GM21447 (cell line): ENCODE measurements at regions not wholly inside any gene's neighbourhood (a gene's known extent, or its start where the extent isn't known, plus 50 kb on each side); places are given as distances from the start of the nearest gene placed in this dataset.
"Not testable (repeated sequence)": the region's sequence is repeated elsewhere in the genome, so short reads cannot be mapped to it uniquely, and the experiment has no call there.

Experiments
- ATAC-seq: cut with Tn5 transposase; IDR thresholded peaks from one replicate; pipeline ENCODE4 v1.9.1; 2021; ENCODE audit not compliant: unreplicated experiment

DNA sequence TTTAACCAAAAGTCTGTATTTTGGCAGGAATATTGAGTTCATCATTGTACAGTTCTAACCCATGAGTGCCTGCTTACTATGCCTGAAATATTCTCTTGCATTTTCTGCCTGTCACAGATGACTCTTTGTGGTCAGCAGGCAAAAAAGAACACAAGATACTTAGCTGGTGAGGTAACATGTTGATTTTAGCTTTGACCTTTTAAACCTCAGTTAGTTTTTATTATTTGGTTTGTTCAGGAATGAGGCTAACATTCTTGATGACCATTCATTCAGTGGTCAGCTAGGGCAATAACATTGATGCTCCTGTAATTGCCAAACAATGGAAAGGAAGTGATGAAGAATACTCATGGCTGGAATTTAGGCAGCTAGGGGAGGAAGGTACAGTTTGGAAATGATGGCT is 491.2 kb downstream of the PIK3C3 start:
- ATAC-seq = no peak

DNA sequence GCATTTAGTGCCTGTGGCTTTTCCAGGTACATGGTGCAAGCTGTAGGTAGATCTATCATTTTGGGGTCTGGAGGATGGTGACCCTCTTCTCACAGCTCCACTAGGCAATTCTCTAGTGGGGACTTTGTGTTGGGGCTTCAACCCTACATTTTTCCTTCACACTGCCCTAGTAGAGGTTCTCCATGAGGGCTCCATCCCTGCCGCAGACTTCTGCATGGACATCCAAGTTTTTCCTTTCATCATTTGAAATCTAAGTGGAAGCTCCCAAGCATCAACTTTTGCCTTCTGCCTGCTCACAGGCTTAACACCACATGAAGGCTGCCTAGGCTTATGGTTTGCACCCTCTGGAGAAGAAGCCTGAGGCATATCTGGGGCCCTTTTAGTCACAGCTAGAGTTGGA is 492.7 kb downstream of the PIK3C3 start:
- ATAC-seq = no peak

DNA sequence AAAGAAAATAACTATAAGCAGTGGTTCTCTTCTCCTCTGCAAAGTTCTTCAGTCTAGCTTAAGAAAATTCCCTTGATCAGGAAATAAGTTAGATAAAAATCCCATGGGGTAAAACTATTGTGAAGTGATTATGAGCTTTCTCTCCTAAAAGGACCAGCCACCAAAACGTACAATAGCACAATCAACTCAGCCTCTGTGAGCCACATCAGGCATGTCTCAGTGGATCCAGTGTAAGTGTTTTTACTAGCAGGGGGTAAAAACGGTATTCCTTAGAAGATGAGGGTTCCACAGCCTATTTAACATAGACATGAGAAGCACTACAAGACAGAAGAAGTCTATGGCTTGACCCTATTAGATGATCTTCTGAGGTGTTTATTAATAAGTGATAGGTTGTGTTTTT is 503.2 kb downstream of the PIK3C3 start:
- no peak for ATAC-seq

DNA sequence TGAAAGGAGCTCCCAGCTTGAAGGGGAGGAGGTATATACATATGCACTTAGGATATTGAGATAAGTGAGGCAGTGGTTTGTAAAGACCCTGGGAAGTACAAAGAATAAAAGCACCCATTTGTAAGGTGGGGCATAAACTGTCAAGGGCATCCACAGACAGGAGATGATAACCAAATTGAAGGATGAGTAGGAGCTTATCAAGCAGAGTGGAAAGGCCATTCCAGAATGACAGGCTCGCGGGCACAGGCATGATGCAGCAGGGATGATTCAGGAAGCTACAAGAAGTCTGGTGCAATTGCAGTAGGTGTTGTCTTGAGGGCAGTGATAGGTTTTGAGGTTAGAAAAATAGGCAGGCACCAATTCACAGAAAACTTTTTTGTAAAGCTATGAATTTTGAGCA is 504.8 kb downstream of the PIK3C3 start:
- no peak for ATAC-seq

DNA sequence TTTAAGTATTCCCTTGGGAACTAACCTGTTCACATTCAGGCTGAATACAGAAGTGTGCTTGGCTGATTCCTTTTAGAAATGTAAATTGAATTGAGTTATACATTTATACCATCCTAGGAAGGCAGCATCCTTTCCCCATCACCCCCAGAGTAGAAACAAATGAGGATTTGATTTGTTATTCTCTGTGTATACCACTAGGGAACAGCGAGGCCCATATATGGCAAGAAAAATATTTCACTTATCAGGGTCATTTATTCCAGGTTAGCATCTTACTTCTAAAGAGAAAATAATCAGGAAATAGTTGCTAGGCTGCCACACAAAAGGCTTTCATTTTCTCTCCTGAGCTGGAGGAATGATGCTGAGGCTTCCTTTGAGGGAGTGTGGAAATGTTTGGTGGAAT is 516.9 kb downstream of the PIK3C3 start:
- ATAC-seq = no peak

DNA sequence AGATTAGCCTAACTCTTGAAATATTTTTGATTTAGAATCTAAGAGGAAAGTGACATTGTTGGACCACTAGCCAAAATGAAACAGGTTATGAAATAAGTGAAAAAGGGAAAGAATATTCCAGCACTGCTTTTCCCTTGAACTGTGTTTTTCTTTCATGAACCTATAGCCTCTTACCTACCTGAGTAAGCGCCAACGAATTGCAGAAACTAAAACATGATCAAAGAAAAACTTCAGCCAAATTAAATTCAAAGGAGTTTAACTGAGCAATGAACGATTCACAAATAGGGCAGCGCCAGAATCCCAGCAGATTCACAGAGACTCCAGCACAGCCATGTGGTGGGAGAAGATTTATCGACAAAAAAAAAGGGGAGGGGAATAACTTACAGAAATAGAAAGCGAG is 518.6 kb downstream of the PIK3C3 start:
- no peak for ATAC-seq

DNA sequence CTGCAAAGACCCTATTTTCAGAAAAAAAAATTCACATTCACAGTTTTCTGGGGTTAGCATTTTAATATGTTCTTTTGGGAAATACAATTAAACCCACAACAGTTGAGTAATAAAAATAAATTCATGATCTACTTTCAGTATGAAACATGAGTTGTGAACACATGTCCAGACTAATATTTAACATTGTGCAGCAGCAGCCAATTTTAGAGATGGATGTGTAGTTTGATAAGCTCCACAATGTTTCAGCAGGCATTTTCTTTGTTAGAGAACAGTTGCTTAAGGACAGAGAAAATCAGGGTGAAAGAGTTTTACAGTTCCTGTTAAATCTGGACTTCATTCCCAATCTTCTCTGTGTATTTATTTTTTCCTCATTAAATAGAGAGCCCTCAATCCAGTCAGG is 519.5 kb downstream of the PIK3C3 start:
- ATAC-seq = no peak

DNA sequence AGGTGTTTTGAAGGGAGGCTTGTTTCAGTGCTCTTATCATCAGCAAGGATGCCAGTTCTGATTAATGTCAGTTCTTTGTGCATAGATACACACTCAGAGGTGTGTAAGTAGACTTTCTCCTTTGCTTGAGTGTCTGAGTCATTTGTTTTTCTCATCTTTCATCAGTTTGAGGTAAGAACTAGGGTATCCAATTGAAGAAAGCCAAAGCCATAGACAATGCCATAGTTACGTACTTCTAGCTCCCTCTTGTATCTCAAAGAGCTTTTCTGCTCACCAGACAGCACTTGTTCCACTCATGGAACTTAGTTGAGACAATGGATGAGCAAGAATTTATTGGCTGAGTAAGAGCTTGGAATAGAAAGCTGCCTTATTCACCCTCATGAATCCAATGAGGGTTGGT is 520.1 kb downstream of the PIK3C3 start:
- no peak for ATAC-seq

DNA sequence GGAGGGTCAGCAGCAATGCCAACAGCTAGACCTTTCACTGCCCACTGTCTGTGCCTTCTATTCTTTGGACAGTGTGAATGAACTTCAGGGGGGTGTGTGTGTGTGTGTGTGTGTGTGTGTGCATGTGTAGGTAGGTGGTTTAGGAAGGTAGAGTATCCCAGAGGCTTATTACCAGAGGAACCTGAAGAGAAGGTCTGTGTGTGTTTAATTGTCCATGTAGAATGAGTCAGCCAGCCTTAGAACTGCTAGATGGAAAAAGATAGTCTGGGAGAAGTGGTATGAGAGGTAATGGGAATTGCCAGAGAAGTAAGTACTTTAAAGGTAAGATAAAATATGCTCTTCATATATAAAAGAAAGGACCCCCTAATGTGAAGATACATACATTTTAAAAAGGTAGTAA is 522.2 kb downstream of the PIK3C3 start:
- no peak for ATAC-seq

DNA sequence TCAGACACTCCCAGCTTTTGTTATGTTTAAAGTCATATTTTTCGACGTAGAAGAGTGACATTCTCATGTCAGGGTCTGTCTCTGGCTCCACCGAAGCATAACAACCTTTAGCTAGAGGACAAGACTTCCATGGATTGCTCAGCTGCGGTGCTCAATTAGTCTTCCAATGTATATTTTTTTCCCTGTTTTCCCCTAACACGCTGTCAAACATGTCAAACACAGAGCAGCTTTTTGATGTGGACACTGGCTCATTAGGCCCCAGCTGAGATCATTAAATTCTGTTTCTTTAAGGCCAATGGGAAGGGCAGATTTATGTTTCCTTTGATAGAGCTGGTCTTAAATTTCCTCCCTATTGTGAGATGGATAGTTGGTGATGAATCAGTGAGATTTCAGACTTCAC is 525.4 kb downstream of the PIK3C3 start:
- ATAC-seq = no peak

DNA sequence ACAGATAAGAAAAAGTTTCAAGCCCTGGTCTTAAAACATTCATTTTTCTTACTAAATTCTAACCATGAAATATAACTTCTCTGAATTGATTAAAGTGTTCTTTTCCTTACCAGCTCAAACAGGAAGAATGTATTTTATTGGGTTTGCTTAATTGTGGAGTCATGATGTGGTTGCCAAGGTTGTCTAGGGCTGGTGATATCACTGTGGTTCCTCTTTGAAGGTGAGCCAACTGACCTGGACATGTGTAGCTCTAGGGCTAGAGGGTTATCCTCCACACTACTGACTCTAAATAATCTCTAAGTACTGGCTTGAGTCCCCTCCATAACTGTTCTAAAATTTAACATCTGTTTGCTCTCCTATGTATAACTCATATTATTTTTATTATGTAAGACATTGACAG is 529.6 kb downstream of the PIK3C3 start:
- no peak for ATAC-seq

DNA sequence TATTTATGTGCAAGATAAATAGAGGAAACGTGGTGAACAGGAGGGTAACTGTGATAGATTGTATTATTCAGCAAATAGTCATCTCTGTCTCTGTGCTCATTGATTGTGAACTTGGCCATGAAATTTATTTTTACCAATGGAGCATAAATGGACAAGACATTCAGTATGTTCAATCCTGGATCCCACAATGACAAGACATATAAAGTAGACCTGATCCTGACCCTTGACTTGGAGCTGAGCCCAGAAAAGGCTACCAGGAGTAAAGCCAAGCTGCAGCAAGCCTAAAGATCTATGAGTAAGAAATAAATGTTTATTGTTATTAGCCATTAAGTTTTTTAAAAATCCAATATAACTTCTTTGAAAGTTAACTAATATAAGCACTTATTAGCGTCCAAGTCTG is 531.2 kb downstream of the PIK3C3 start:
- no peak for ATAC-seq

DNA sequence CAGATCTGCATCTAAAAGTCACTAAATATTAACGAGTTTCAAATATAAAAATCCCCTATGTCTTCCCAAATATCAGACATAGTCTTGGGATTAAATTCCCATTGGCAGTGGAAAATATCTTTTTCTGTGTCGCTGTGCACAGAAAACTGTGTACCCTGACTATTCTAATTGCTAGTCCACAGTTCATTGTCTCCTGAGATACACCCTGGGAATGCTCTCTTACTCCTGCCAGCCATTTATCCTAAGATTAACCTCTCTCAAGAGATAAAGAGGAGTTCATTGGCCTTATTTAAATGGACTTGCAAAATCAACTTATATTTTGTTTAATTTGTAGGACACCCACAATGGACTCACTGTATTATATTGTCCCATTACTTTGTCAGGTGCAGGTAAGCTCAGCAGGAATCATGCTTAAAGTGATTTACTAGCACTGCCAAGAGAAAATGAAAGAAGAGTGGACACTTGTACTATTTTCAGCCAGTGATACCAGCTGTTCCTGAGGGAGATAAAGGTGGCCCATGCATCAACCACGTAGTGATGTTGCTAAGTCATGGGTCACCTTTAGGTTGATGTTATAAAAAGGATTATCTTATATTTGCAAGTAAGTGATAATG is 553.8 kb downstream of the PIK3C3 start:
- no peak for ATAC-seq

DNA sequence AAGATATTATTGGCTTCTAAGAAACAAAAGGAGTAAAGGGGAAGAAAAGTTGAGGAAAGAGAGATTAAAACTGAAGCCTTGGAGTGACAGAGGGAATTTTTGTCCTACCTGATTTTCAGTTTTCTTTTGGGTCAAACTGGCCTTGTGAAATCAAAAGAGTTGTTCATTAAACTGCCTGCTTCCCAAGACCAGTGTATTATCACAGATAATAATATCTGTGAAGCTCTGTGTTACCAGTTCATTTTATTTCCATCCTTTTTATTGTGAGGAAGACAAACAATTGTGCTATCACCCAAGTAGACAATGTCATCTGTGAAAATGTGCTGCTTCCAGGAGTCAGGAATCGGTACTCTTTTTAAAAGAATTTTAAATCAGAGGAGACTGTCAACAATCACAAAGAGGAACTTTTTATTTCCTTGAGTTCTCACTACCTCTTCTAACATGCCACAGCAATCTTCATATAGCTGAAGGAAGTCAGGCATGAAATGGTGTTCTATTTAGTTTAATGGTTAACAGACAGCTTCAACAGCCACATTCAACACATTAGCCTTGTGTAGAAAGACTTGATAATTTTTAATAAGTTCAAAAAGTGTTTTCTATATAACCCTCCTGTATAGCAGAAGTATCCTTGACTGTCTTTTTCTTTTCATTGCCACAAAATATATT is 554.8 kb downstream of the PIK3C3 start:
- ATAC-seq = peak; percentile 74

DNA sequence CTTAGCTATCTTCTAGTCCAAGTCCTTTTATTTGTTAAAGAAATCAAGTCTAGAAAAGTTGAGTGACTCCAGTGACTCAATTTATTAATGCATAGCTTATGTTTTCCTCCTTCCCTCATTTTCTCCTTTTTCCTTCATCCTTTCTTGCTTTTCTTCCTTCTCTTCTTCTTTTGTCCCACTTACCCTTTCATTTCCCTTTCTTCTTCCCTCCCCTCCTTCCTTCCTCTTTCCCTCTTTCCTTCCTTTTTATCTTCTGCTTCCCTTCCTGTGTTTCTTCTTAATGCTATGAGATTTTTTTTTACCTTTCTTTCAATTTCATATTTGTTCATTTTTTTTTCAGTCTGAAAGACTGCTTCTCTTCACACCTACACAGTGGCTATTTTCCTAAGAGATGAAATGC is 555.5 kb downstream of the PIK3C3 start:
- ATAC-seq = no peak

DNA sequence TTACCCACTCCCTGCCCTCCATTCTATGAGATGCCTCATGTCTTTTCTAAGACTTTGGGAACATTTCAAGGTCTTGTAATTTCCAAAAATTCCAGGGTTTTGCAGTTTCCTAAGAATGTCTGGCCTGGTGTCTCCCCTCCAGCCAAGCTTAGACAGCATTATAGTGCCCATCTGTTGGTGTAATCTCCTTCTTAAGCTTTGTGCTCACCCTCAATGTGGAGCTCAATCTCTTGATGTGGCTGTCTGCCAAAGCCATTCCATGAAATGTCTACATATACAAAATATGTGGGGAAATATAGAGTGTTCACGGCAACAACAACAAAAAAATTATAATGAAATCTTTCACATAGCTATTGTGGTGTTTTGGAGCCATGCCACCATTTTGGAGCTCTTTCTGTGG is 558.4 kb downstream of the PIK3C3 start:
- no peak for ATAC-seq

DNA sequence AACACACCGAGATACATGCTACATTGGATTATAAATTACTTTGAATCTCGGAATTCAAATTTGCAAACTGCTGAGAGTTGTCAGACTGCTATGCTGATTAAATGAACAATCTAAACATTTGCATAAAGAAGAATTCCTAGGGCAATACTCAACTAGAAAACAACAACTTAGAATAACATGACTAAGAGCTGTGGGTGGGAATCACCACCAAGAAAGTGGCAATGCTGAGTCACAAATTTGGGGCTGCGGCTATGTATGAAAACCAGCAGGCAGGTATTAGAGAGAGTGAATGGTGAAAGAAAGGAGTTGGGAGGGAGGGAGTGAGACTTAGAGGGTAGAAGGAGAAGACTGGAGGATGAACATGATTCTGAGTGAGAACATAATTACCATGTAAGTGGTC is 559.5 kb downstream of the PIK3C3 start:
- no peak for ATAC-seq

DNA sequence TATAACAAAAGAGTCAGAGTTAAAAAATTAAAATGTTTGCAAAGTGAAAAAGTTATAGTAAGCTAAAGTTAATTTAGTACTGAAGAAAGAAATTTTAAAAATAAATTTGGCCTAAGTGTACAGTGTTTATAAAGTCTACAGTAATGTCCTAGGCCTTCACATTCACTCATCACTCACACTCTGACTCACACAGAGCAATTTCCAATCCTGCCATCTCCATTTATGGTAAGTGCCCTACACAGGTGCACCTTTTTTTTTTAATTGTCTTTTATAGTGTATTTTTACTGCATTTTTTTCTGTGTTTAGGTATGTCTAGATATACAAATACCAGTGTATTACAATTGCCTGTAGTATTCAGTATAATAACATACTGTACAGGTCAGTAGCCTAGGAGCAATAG is 562.9 kb downstream of the PIK3C3 start:
- no peak for ATAC-seq

DNA sequence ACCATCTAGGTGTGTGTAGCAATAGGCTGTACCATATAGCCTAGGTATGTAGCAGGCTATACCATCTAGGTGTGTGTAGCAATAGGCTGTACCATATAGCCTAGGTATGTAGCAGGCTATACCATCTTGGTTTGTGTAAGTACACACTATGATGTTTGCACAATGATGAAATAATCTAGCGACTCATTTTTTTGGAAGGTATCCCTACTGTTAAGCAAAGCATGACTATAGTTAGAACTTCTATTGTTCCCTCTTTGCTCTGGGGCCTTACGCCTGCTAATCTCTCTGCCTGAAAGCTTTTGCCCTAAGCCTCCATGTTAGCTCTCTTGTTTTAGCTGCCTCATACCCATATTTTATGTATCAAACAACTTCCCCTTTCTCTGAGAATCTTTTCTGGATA is 563.3 kb downstream of the PIK3C3 start:
- ATAC-seq = not testable (repeated sequence)

DNA sequence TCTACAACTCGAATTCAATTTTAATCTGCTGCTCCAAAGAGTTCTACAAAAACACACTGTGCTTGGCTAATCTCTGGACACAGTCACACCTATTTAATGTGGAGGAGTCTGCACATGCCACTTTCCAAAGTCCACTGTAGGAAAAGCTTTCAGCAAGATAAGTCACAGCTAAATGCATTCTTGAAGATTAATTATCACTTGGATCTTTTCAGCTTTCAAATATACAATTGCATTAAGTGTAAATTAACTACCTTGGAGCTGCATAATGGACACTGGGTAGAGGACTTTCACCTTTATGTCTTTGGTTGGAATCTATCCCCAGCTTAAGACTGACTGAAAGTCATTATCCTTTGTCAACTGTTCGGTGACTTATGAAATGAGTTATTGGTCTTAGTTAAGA is 565.1 kb downstream of the PIK3C3 start:
- no peak for ATAC-seq

DNA sequence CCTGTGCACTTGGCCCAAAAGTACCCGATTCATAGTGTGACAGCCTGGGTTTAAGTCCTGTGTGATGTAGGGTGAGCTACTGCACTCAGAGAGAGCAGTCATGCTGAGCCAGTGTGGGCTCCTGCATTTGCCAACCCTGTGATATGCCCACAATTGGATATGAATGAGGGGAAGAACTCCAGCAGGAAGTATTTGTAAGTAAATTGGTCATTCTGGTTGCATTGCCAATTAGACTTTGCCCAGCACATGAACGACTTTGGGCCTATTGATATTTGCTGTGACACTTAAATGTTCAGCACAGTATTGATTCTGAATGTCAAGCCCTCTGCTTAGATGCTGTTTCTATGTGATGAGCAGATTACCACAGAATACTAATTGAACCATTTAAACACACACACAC is 570.9 kb downstream of the PIK3C3 start:
- ATAC-seq = no peak

DNA sequence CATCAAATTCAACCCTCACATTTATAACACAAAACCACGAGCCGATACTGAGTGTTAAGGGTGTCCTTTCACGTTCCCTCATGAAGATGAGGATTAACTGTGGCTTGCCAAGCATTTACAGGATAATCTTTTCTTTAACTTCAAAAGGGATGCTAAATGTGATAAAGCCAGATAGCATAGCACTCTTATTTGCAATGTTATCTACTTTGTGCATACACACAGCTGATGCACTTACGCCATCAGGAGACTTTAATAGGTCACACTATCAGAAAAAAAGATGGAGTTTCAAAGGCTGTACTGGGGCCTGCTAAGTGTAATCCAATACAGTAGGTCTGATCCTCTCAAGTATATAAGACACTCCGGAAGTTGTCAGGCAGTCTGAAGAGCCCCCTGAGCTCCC is 572.7 kb downstream of the PIK3C3 start:
- ATAC-seq = no peak

DNA sequence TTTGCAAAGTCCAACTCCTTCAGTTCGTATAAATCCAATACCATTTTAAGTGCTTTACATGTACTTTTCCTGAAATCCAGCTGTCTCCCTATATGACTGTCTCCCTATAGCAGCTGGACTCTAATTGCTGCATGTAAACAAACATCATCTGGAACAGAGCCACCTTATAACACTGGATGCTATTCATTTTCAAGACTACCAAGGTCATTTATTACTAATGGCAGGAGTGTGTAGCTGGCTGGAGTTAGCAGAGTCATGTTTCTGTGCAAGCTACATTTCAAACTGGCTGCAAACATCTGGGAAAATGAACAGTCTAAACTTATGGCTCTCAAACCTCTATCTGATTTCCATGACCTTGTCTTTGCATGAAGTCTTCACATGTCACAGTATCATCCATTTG is 575.2 kb downstream of the PIK3C3 start:
- ATAC-seq = no peak
